ENCODE measurements at regions not wholly inside any gene's neighbourhood (a gene's known extent, or its start where the extent isn't known, plus 50 kb on each side); places are given as distances from the start of the nearest gene placed in this dataset.

DNA sequence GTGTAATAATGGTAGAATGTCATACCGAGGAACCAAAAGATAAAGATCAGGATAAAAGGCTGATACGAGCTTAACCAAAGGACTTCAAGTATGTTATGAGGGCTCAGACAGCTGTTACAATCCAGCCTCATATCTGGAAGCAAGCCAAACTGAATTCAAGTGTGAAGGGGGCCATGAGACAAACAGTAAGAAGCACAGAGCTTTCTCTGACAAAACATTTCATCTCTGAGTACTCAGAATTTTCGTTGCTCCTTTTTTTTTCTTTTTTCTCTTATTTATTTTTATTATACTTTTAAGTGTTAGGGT, 52.9 kb upstream of the CD180 start:
- no peak for TF ChIP-seq POLR2A (IDR thresholded peaks at IDR 0.05)
- TF ChIP-seq, protein P1, sequence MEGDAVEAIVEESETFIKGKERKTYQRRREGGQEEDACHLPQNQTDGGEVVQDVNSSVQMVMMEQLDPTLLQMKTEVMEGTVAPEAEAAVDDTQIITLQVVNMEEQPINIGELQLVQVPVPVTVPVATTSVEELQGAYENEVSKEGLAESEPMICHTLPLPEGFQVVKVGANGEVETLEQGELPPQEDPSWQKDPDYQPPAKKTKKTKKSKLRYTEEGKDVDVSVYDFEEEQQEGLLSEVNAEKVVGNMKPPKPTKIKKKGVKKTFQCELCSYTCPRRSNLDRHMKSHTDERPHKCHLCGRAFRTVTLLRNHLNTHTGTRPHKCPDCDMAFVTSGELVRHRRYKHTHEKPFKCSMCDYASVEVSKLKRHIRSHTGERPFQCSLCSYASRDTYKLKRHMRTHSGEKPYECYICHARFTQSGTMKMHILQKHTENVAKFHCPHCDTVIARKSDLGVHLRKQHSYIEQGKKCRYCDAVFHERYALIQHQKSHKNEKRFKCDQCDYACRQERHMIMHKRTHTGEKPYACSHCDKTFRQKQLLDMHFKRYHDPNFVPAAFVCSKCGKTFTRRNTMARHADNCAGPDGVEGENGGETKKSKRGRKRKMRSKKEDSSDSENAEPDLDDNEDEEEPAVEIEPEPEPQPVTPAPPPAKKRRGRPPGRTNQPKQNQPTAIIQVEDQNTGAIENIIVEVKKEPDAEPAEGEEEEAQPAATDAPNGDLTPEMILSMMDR (IDR thresholded peaks at IDR 0.05) = no peak
- no peak for TF ChIP-seq EP300 (IDR thresholded peaks at IDR 0.05)
